CD4-positive, alpha-beta T cell treated with Interleukin-1 beta for 1 hour (primary cell): ENCODE measurements at regions not wholly inside any gene's neighbourhood (a gene's known extent, or its start where the extent isn't known, plus 50 kb on each side); places are given as distances from the start of the nearest gene placed in this dataset.

Source experiments
- DNase-seq, 2 donors: peaks; one replicate each; pipeline ENCODE4 v3.0.0-alpha.2; 2020 to 2022

- DNase-seq: no peak
Measured at GRCh38 chr14:98082833-98083232, 1189.2 kb downstream of the BCL11B start.

GRCh38 chr14:98085751-98086150, 1186.2 kb downstream of the BCL11B start:
- DNase-seq: no peak

GRCh38 chr14:98093111-98093510, 1178.9 kb downstream of the BCL11B start:
- no peak for DNase-seq

GRCh38 chr14:98099527-98099926, 1172.5 kb downstream of the BCL11B start:
- no peak for DNase-seq

- no peak for DNase-seq
Measured at GRCh38 chr14:98101323-98101722, 1170.7 kb downstream of the BCL11B start.

- DNase-seq: peak; percentile 7 to 45
Measured at GRCh38 chr14:98103705-98104104, 1168.3 kb downstream of the BCL11B start.

GRCh38 chr14:98109326-98109725, 1162.7 kb downstream of the BCL11B start:
- no peak for DNase-seq

- no peak for DNase-seq
Measured at GRCh38 chr14:98112194-98112780, 1159.7 kb downstream of the BCL11B start.

GRCh38 chr14:98114122-98114895, 1157.7 kb downstream of the BCL11B start:
- DNase-seq: no peak

- DNase-seq: no peak
Measured at GRCh38 chr14:98114946-98115345, 1157.1 kb downstream of the BCL11B start.

- DNase-seq: no peak
Measured at GRCh38 chr14:98118749-98119148, 1153.2 kb downstream of the BCL11B start.

GRCh38 chr14:98119739-98120138, 1152.3 kb downstream of the BCL11B start:
- no peak for DNase-seq

GRCh38 chr14:98120831-98121464, 1151.0 kb downstream of the BCL11B start:
- DNase-seq: no peak

- no peak for DNase-seq
Measured at GRCh38 chr14:98122527-98122926, 1149.5 kb downstream of the BCL11B start.

GRCh38 chr14:98130691-98131090, 1141.3 kb downstream of the BCL11B start:
- no peak for DNase-seq

- no peak for DNase-seq
Measured at GRCh38 chr14:98131406-98131805, 1140.6 kb downstream of the BCL11B start.

- no peak for DNase-seq
Measured at GRCh38 chr14:98133806-98134205, 1138.2 kb downstream of the BCL11B start.

GRCh38 chr14:98136012-98136789, 1135.8 kb downstream of the BCL11B start:
- peak; percentile 11 to 36 for DNase-seq

- DNase-seq: no peak
Measured at GRCh38 chr14:98137131-98138025, 1134.6 kb downstream of the BCL11B start.

- DNase-seq: peak; percentile 62 to 84
Measured at GRCh38 chr14:98138666-98139065, 1133.3 kb downstream of the BCL11B start.

- no peak for DNase-seq
Measured at GRCh38 chr14:98140862-98141530, 1131.0 kb downstream of the BCL11B start.

- no peak for DNase-seq
Measured at GRCh38 chr14:98143566-98143965, 1128.4 kb downstream of the BCL11B start.
